ENCODE measurements at regions not wholly inside any gene's neighbourhood (a gene's known extent, or its start where the extent isn't known, plus 50 kb on each side); places are given as distances from the start of the nearest gene placed in this dataset.
"Not testable (repeated sequence)": the region's sequence is repeated elsewhere in the genome, so short reads cannot be mapped to it uniquely, and the experiment has no call there.

- H3K36me3 Mint-ChIP-seq: no peaks in the 10 kb centered on the region
- H3K4me3 Mint-ChIP-seq: no peak overlapping the region
- CTCF ChIA-PET: interaction anchor here (3.8 kb wide), 1 partner anchor 8 kb away, joined by 13 read pairs; no protein-coding TSS in a partner anchor
- H3K27ac Mint-ChIP-seq: no peak overlapping the region
- H3K27me3 Mint-ChIP-seq: peaks cover 5% of the 10 kb centered on the region
- no peak for DNase-seq
- no peaks in the 10 kb centered on the region for H3K4me1 Mint-ChIP-seq
- peaks cover 3% of the 10 kb centered on the region for H3K9me3 Mint-ChIP-seq
Observed at GRCh38 chr18:54662986-54663385, 71.9 kb downstream of the DYNAP start.

GRCh38 chr18:54669701-54670100 is 78.7 kb downstream of the DYNAP start:
- not testable (repeated sequence) for H3K9me3 Mint-ChIP-seq, H3K27me3 Mint-ChIP-seq, H3K4me1 Mint-ChIP-seq, DNase-seq, H3K36me3 Mint-ChIP-seq, H3K27ac Mint-ChIP-seq, H3K4me3 Mint-ChIP-seq
- CTCF ChIA-PET: interaction anchor here (1.5 to 3.1 kb wide), 5 partner anchors 8 to 314 kb away, joined by 4 to 30 read pairs (median 9); no protein-coding TSS in a partner anchor

GRCh38 chr18:54671291-54671881 is 80.3 kb downstream of the DYNAP start:
- DNase-seq: no peak
- Mint-ChIP-seq H3K36me3 (no peaks in the 10 kb centered on the region), H3K4me1 (no peaks in the 10 kb centered on the region), H3K27ac (no peak overlapping the region), H3K4me3 (no peak overlapping the region), H3K27me3 (no peaks in the 10 kb centered on the region), H3K9me3 (no peaks in the 10 kb centered on the region)
- CTCF ChIA-PET: interaction anchor here (0.7 to 3.1 kb wide), 14 partner anchors 9 to 313 kb away, joined by 3 to 30 read pairs (median 3); no protein-coding TSS in a partner anchor

- H3K36me3 Mint-ChIP-seq: no peaks in the 10 kb centered on the region
- no peak for DNase-seq
- H3K27ac Mint-ChIP-seq: no peak overlapping the region
- H3K4me1 Mint-ChIP-seq: no peaks in the 10 kb centered on the region
- CTCF ChIA-PET: interaction anchor here (0.7 to 3.1 kb wide), 12 partner anchors 10 to 311 kb away, joined by 3 to 30 read pairs (median 4); no protein-coding TSS in a partner anchor
- no peaks in the 10 kb centered on the region for H3K27me3 Mint-ChIP-seq
- no peaks in the 10 kb centered on the region for H3K9me3 Mint-ChIP-seq
- H3K4me3 Mint-ChIP-seq: no peak overlapping the region
Observed at GRCh38 chr18:54672109-54672508, 81.1 kb downstream of the DYNAP start.

- H3K9me3 Mint-ChIP-seq: no peaks in the 10 kb centered on the region
- no peak for DNase-seq
- CTCF ChIA-PET: interaction anchor here (1.1 to 3.1 kb wide), 5 partner anchors 11 to 311 kb away, joined by 3 to 30 read pairs (median 6); no protein-coding TSS in a partner anchor
- no peak overlapping the region for H3K4me3 Mint-ChIP-seq
- H3K4me1 Mint-ChIP-seq: no peaks in the 10 kb centered on the region
- no peaks in the 10 kb centered on the region for H3K36me3 Mint-ChIP-seq
- H3K27me3 Mint-ChIP-seq: no peaks in the 10 kb centered on the region
- no peak overlapping the region for H3K27ac Mint-ChIP-seq
Observed at GRCh38 chr18:54672846-54673475, 81.9 kb downstream of the DYNAP start.

GRCh38 chr18:54673936-54674335 is 82.9 kb downstream of the DYNAP start:
- Mint-ChIP-seq H3K4me3 (no peak overlapping the region), H3K9me3 (no peaks in the 10 kb centered on the region), H3K4me1 (no peaks in the 10 kb centered on the region), H3K27me3 (no peaks in the 10 kb centered on the region), H3K36me3 (no peaks in the 10 kb centered on the region), H3K27ac (no peak overlapping the region)
- CTCF ChIA-PET: interaction anchor here (1.4 kb wide), 2 partner anchors 10 to 229 kb away, joined by 5 to 6 read pairs; no protein-coding TSS in a partner anchor
- no peak for DNase-seq

- Mint-ChIP-seq H3K27me3 (no peaks in the 10 kb centered on the region), H3K4me1 (peaks cover 2% of the 10 kb centered on the region), H3K9me3 (no peaks in the 10 kb centered on the region), H3K36me3 (no peaks in the 10 kb centered on the region), H3K4me3 (no peak overlapping the region), H3K27ac (no peak overlapping the region)
- CTCF ChIA-PET: interaction anchor here (1.4 kb wide), 2 partner anchors 9 to 230 kb away, joined by 5 to 6 read pairs; no protein-coding TSS in a partner anchor
- no peak for DNase-seq
Observed at GRCh38 chr18:54675076-54675475, 84.0 kb downstream of the DYNAP start.

- H3K27me3 Mint-ChIP-seq: peaks cover 7% of the 10 kb centered on the region
- CTCF ChIA-PET: interaction anchor here (0.7 to 3.4 kb wide), 7 partner anchors 235 to 307 kb away, joined by 3 to 25 read pairs (median 3); no protein-coding TSS in a partner anchor
- H3K4me3 Mint-ChIP-seq: no peak overlapping the region
- H3K4me1 Mint-ChIP-seq: peaks cover 2% of the 10 kb centered on the region
- no peaks in the 10 kb centered on the region for H3K9me3 Mint-ChIP-seq
- H3K36me3 Mint-ChIP-seq: no peaks in the 10 kb centered on the region
- no peak overlapping the region for H3K27ac Mint-ChIP-seq
- no peak for DNase-seq
Observed at GRCh38 chr18:54679318-54680149, 88.5 kb downstream of the DYNAP start.

GRCh38 chr18:54684784-54685183 is 93.7 kb downstream of the DYNAP start:
- H3K9me3 Mint-ChIP-seq: no peaks in the 10 kb centered on the region
- CTCF ChIA-PET: interaction anchor here (1.4 to 1.8 kb wide), 2 partner anchors 10 to 12 kb away, joined by 3 to 5 read pairs; no protein-coding TSS in a partner anchor
- no peaks in the 10 kb centered on the region for H3K4me1 Mint-ChIP-seq
- no peak for DNase-seq
- peaks cover 15% of the 10 kb centered on the region for H3K27me3 Mint-ChIP-seq
- H3K4me3 Mint-ChIP-seq: no peak overlapping the region
- no peaks in the 10 kb centered on the region for H3K36me3 Mint-ChIP-seq
- no peak overlapping the region for H3K27ac Mint-ChIP-seq

- Mint-ChIP-seq H3K9me3 (no peaks in the 10 kb centered on the region), H3K36me3 (no peaks in the 10 kb centered on the region), H3K4me1 (no peaks in the 10 kb centered on the region), H3K4me3 (no peak overlapping the region), H3K27me3 (peaks cover 11% of the 10 kb centered on the region), H3K27ac (no peak overlapping the region)
- DNase-seq: no peak
- CTCF ChIA-PET: no interaction called here
Observed at GRCh38 chr18:54689319-54689718, 98.3 kb downstream of the DYNAP start.

- Mint-ChIP-seq H3K27ac (no peak overlapping the region), H3K27me3 (peaks cover 11% of the 10 kb centered on the region), H3K4me3 (no peak overlapping the region), H3K4me1 (no peaks in the 10 kb centered on the region), H3K9me3 (no peaks in the 10 kb centered on the region), H3K36me3 (no peaks in the 10 kb centered on the region)
- DNase-seq: no peak
- CTCF ChIA-PET: no interaction called here
Observed at GRCh38 chr18:54690198-54690597, 99.2 kb downstream of the DYNAP start.

- no peak for DNase-seq
- peaks cover 10% of the 10 kb centered on the region for H3K27me3 Mint-ChIP-seq
- H3K36me3 Mint-ChIP-seq: no peaks in the 10 kb centered on the region
- CTCF ChIA-PET: no interaction called here
- no peak overlapping the region for H3K27ac Mint-ChIP-seq
- no peaks in the 10 kb centered on the region for H3K9me3 Mint-ChIP-seq
- no peaks in the 10 kb centered on the region for H3K4me1 Mint-ChIP-seq
- no peak overlapping the region for H3K4me3 Mint-ChIP-seq
Observed at GRCh38 chr18:54692463-54692862, 101.4 kb downstream of the DYNAP start.

- no peak overlapping the region for H3K27ac Mint-ChIP-seq
- no peaks in the 10 kb centered on the region for H3K9me3 Mint-ChIP-seq
- CTCF ChIA-PET: no interaction called here
- H3K4me1 Mint-ChIP-seq: no peaks in the 10 kb centered on the region
- DNase-seq: no peak
- H3K36me3 Mint-ChIP-seq: no peaks in the 10 kb centered on the region
- peaks cover 17% of the 10 kb centered on the region for H3K27me3 Mint-ChIP-seq
- no peak overlapping the region for H3K4me3 Mint-ChIP-seq
Observed at GRCh38 chr18:54696616-54697293, 105.7 kb downstream of the DYNAP start.

GRCh38 chr18:54700580-54700979 is 109.5 kb downstream of the DYNAP start:
- Mint-ChIP-seq H3K4me3 (no peak overlapping the region), H3K36me3 (no peaks in the 10 kb centered on the region), H3K4me1 (no peaks in the 10 kb centered on the region), H3K27me3 (peaks cover 28% of the 10 kb centered on the region), H3K27ac (no peak overlapping the region), H3K9me3 (no peaks in the 10 kb centered on the region)
- DNase-seq: no peak
- CTCF ChIA-PET: no interaction called here

All from activated naive CD4-positive, alpha-beta T cell treated with anti-CD3 and anti-CD28 coated beads, Interleukin-2, amount 10 ng/mL, durations not matched to agents 7 days and 5 days (primary cell).